Stimulated activated CD4-positive, alpha-beta T cell treated with anti-CD3 and anti-CD28 coated beads, Interleukin-1b, Interleukin-23, amount 100 ng/mL, for 4 hours (primary cell): ENCODE measurements at regions not wholly inside any gene's neighbourhood (a gene's known extent, or its start where the extent isn't known, plus 50 kb on each side); places are given as distances from the start of the nearest gene placed in this dataset.

ENCODE experiments used
- DNase-seq, 2 donors: peaks; one replicate each; pipeline ENCODE4 v3.0.0-alpha.2; 2020; ENCODE audit warnings: low read depth in 2 of 2

- no peak for DNase-seq
Observed at GRCh38 chr3:174651951-174652350, 207.2 kb upstream of the NAALADL2 start.

- no peak for DNase-seq
Observed at GRCh38 chr3:174659511-174659910, 199.6 kb upstream of the NAALADL2 start.

GRCh38 chr3:174662653-174663052 is 196.5 kb upstream of the NAALADL2 start:
- no peak for DNase-seq

GRCh38 chr3:174667386-174667785 is 191.7 kb upstream of the NAALADL2 start:
- no peak for DNase-seq

GRCh38 chr3:174675406-174675805 is 183.7 kb upstream of the NAALADL2 start:
- DNase-seq: no peak

GRCh38 chr3:174681784-174682183 is 177.3 kb upstream of the NAALADL2 start:
- no peak for DNase-seq

- no peak for DNase-seq
Observed at GRCh38 chr3:174685796-174686195, 173.3 kb upstream of the NAALADL2 start.

- no peak for DNase-seq
Observed at GRCh38 chr3:174697310-174697709, 161.8 kb upstream of the NAALADL2 start.

GRCh38 chr3:174700736-174701135 is 158.4 kb upstream of the NAALADL2 start:
- DNase-seq: no peak

- no peak for DNase-seq
Observed at GRCh38 chr3:174710612-174711011, 148.5 kb upstream of the NAALADL2 start.

GRCh38 chr3:174715386-174715785 is 143.7 kb upstream of the NAALADL2 start:
- DNase-seq: no peak

- no peak for DNase-seq
Observed at GRCh38 chr3:174716956-174717505, 142.1 kb upstream of the NAALADL2 start.

GRCh38 chr3:174720717-174721116 is 138.4 kb upstream of the NAALADL2 start:
- no peak for DNase-seq

- no peak for DNase-seq
Observed at GRCh38 chr3:174725303-174725702, 133.8 kb upstream of the NAALADL2 start.

GRCh38 chr3:174737966-174738365 is 121.2 kb upstream of the NAALADL2 start:
- DNase-seq: no peak

- no peak for DNase-seq
Observed at GRCh38 chr3:174749143-174749542, 110.0 kb upstream of the NAALADL2 start.

GRCh38 chr3:174755833-174756829 is 103.0 kb upstream of the NAALADL2 start:
- no peak for DNase-seq

GRCh38 chr3:174758943-174759342 is 100.2 kb upstream of the NAALADL2 start:
- DNase-seq: no peak

- DNase-seq: no peak
Observed at GRCh38 chr3:174767406-174767805, 91.7 kb upstream of the NAALADL2 start.

GRCh38 chr3:174767853-174768382 is 91.2 kb upstream of the NAALADL2 start:
- DNase-seq: no peak

- no peak for DNase-seq
Observed at GRCh38 chr3:174769171-174769570, 90.0 kb upstream of the NAALADL2 start.

- DNase-seq: no peak
Observed at GRCh38 chr3:174775603-174776002, 83.5 kb upstream of the NAALADL2 start.

GRCh38 chr3:174776123-174776522 is 83.0 kb upstream of the NAALADL2 start:
- DNase-seq: no peak
